Ishikawa (cell line): ENCODE measurements at regions not wholly inside any gene's neighbourhood (a gene's known extent, or its start where the extent isn't known, plus 50 kb on each side); places are given as distances from the start of the nearest gene placed in this dataset.

Source experiments
- CEBPB ChIP-seq: IDR thresholded peaks from 2 replicates; pipeline ENCODE4 v1.6.1; 2012
- CREB1 ChIP-seq: IDR thresholded peaks from 2 replicates; pipeline ENCODE4 v1.6.1; 2012; ENCODE audit warnings: low read depth
- EGR1 ChIP-seq: IDR thresholded peaks from 2 replicates; pipeline ENCODE4 v1.6.1; 2012
- EP300 ChIP-seq: IDR thresholded peaks from 2 replicates; pipeline ENCODE4 v1.6.1; 2012; ENCODE audit warnings: borderline replicate concordance
- FOXM1 ChIP-seq: IDR thresholded peaks from 2 replicates; pipeline ENCODE4 v1.6.1; 2012; ENCODE audit warnings: low read depth, borderline replicate concordance
- MAX ChIP-seq: IDR thresholded peaks from 2 replicates; pipeline ENCODE4 v1.6.1; 2012
- NFIC ChIP-seq: IDR thresholded peaks from 2 replicates; pipeline ENCODE4 v1.6.1; 2012
- RAD21 ChIP-seq: IDR thresholded peaks from 2 replicates; pipeline ENCODE4 v1.6.1; 2012; ENCODE audit warnings: low read depth
- REST ChIP-seq: IDR thresholded peaks from 2 replicates; pipeline ENCODE4 v1.6.1; 2012; ENCODE audit warnings: low read depth, mild to moderate bottlenecking
- TAF1 ChIP-seq: IDR thresholded peaks from 2 replicates; pipeline ENCODE4 v1.6.1; 2012; ENCODE audit warnings: low read depth, mild to moderate bottlenecking
- TCF12 ChIP-seq: IDR thresholded peaks from 2 replicates; pipeline ENCODE4 v1.6.1; 2012; ENCODE audit warnings: low read depth
- TEAD4 ChIP-seq: IDR thresholded peaks from 2 replicates; pipeline ENCODE4 v1.6.1; 2012
- USF1 ChIP-seq: IDR thresholded peaks from 2 replicates; pipeline ENCODE4 v1.6.1; 2012
- YY1 ChIP-seq: IDR thresholded peaks from 2 replicates; pipeline ENCODE4 v1.6.1; 2012; ENCODE audit warnings: low read depth
- ZBTB7A ChIP-seq: IDR thresholded peaks from 2 replicates; pipeline ENCODE4 v1.6.1; 2012; ENCODE audit warnings: low read depth

GRCh38 chr5:159481751-159482150 is 151.5 kb upstream of the IL12B start:
- TF ChIP-seq TCF12 (no peak), YY1 (no peak), EGR1 (no peak), CREB1 (no peak), ZBTB7A (no peak), REST (no peak), RAD21 (no peak), TEAD4 (no peak)

- TF ChIP-seq CEBPB (no peak), USF1 (no peak), CREB1 (no peak)
Observed at GRCh38 chr5:159486836-159487235, 156.5 kb upstream of the IL12B start.

- 0 out of 2 replicates have a peak, but pooled peaks have one; percentile 8 for TF ChIP-seq NFIC
- TF ChIP-seq TEAD4: no peak
- TF ChIP-seq YY1: no peak
- no peak for TF ChIP-seq CEBPB
- TF ChIP-seq EP300: no peak
- no peak for TF ChIP-seq MAX
Observed at GRCh38 chr5:159488516-159488915, 158.2 kb upstream of the IL12B start.

GRCh38 chr5:159489779-159490178 is 159.5 kb upstream of the IL12B start:
- TF ChIP-seq EP300 (no peak), FOXM1 (no peak), USF1 (no peak), ZBTB7A (no peak), EGR1 (no peak), YY1 (no peak), CEBPB (no peak), TEAD4 (no peak), REST (no peak), NFIC (no peak), TCF12 (no peak), RAD21 (no peak), TAF1 (no peak)

- TF ChIP-seq MAX (no peak), EGR1 (no peak), TEAD4 (no peak), NFIC (no peak), CREB1 (no peak), EP300 (no peak), REST (no peak), RAD21 (no peak), FOXM1 (no peak), YY1 (no peak), CEBPB (no peak), TAF1 (no peak), TCF12 (no peak), USF1 (no peak), ZBTB7A (no peak)
Observed at GRCh38 chr5:159490507-159490906, 160.2 kb upstream of the IL12B start.
